Mucosa of descending colon (tissue), 3 donors: ENCODE measurements at regions not wholly inside any gene's neighbourhood (a gene's known extent, or its start where the extent isn't known, plus 50 kb on each side); places are given as distances from the start of the nearest gene placed in this dataset.

Experiments
- ATAC-seq: fragments of 200-7000 bp; cut with Tn5 transposase; one replicate; pipeline ENCODE4 v1.9.1; 2020; ENCODE audit warnings: mild to moderate bottlenecking, moderate library complexity
- DNase-seq, 3 donors: peaks; one replicate each; pipeline ENCODE4 v3.0.0-alpha.2; 2020
- H3K36me3 ChIP-seq: fragments of 200-600 bp; one replicate; pipeline ENCODE4 v1.8.0; 2021; ENCODE audit warnings: low read depth, mild to moderate bottlenecking
- H3K4me1 ChIP-seq: fragments of 200-600 bp; one replicate; pipeline ENCODE4 v1.8.0; 2021; ENCODE audit warnings: low read depth, mild to moderate bottlenecking
- H3K4me3 ChIP-seq: fragments of 200-600 bp; one replicate; pipeline ENCODE4 v1.8.0; 2021; ENCODE audit warnings: mild to moderate bottlenecking
- H3K9me3 ChIP-seq: fragments of 200-600 bp; one replicate; pipeline ENCODE4 v1.8.0; 2021; ENCODE audit warnings: mild to moderate bottlenecking
- CTCF ChIP-seq: fragments of 200-600 bp; IDR thresholded peaks from one replicate; pipeline ENCODE4 v1.8.0; 2022; ENCODE audit warnings: antibody characterized with exemption, mild to moderate bottlenecking
- intact Hi-C, 2 donors: fragments of 100-400 bp; cut with DNase I in 1 of 2; cut with micrococcal nuclease in 1 of 2; formaldehyde crosslinking; loops; one replicate each; pipeline versions ENCODE4 v1.11.0 to v1.11.1; 2022; cut with DNase I, micrococcal nuclease
- donor health status: DM: no; HTN: no; CAD: no; lungs with moderate emphysema.
- donor health status: DM: no; HTN: no; CAD: no.
- donor health status: DM: no; HTN: yes; CAD: no.

- TF ChIP-seq CTCF, result no peak
- no peaks in the 10 kb centered on the region for H3K4me1 ChIP-seq
- H3K9me3 ChIP-seq, result no peaks in the 10 kb centered on the region
- ATAC-seq, result no peak
- DNase-seq, result no peak
- intact Hi-C loops, result no loop called here
- peaks cover under 1% of the 10 kb centered on the region for H3K36me3 ChIP-seq
- H3K4me3 ChIP-seq, result no peak overlapping the region
Measured at GRCh38 chr20:19901226-19901625, 115.9 kb upstream of the NAA20 start.

GRCh38 chr20:19903168-19903811 is 113.9 kb upstream of the NAA20 start:
- TF ChIP-seq CTCF, result no peak
- no peaks in the 10 kb centered on the region for H3K4me1 ChIP-seq
- ATAC-seq (peak; percentile 62), DNase-seq (peak in 2 of 3 donors; percentile 43 to 59)
- H3K4me3 ChIP-seq, result no peak overlapping the region
- no peaks in the 10 kb centered on the region for H3K36me3 ChIP-seq
- H3K9me3 ChIP-seq, result no peaks in the 10 kb centered on the region
- intact Hi-C loops, result no loop called here

GRCh38 chr20:19907326-19908056 is 109.7 kb upstream of the NAA20 start:
- Histone ChIP-seq H3K36me3 (no peaks in the 10 kb centered on the region), H3K4me1 (peaks cover 12% of the 10 kb centered on the region), H3K9me3 (no peaks in the 10 kb centered on the region), H3K4me3 (no peak overlapping the region)
- intact Hi-C loops, result no loop called here
- ATAC-seq (peak; percentile 19), DNase-seq (no peak)
- TF ChIP-seq CTCF, result no peak

- Histone ChIP-seq H3K36me3 (no peaks in the 10 kb centered on the region), H3K4me1 (peaks cover 12% of the 10 kb centered on the region), H3K9me3 (no peaks in the 10 kb centered on the region), H3K4me3 (no peak overlapping the region)
- intact Hi-C loops, result no loop called here
- TF ChIP-seq CTCF, result no peak
- no peak for DNase-seq
- ATAC-seq, result no peak
Measured at GRCh38 chr20:19908576-19908975, 108.6 kb upstream of the NAA20 start.

- Histone ChIP-seq H3K4me3 (no peak overlapping the region), H3K4me1 (peaks cover 12% of the 10 kb centered on the region), H3K9me3 (no peaks in the 10 kb centered on the region), H3K36me3 (no peaks in the 10 kb centered on the region)
- no peak for TF ChIP-seq CTCF
- DNase-seq, result peak; percentile 57 to 74 (median 59)
- intact Hi-C loops, result no loop called here
- ATAC-seq, result peak; percentile 68
Measured at GRCh38 chr20:19909725-19910124, 107.4 kb upstream of the NAA20 start.
